ENCODE measurements at regions not wholly inside any gene's neighbourhood (a gene's known extent, or its start where the extent isn't known, plus 50 kb on each side); places are given as distances from the start of the nearest gene placed in this dataset.

DNA sequence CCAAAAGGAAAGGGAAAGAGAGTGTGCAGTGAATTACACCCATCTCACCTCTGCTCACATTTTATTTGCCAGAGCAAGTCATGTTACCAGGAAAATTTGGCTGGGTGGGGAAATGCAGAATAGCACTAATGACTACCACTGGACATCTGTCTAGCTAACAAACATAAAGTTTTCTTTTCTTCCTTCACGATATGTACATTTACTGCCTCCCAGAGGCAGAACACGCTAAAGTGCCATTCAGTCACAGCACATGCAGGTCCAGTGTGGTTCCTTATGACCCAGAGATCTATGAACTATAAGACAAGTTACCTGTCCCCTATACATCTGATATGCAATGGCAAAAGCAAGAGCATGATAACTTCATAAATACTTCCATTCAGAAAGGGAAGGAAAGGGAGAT is 194.1 kb downstream of the OGFRL1 start:
- Histone ChIP-seq H3K36me3 (replicated peaks in 1 of 2) (no peaks in the 10 kb centered on the region), H3K27me3 (no peaks in the 10 kb centered on the region), H3K27ac (no peak overlapping the region), H3K4me3 (no peak overlapping the region), H3K9me3 (replicated peaks in 1 of 3) (no peaks in the 10 kb centered on the region), H3K4me1 (replicated peaks in 1 of 2) (peaks cover 0 to 23% of the 10 kb centered on the region in 2 donors)
- WGBS, 4 donors, result 70 to 81% (median 75%) methylated on average over 2 of the region's 2 CpGs
- DNase-seq, result no peak
- intact Hi-C loops (cut with DNase I), result no loop called here
- TF ChIP-seq, protein P1, sequence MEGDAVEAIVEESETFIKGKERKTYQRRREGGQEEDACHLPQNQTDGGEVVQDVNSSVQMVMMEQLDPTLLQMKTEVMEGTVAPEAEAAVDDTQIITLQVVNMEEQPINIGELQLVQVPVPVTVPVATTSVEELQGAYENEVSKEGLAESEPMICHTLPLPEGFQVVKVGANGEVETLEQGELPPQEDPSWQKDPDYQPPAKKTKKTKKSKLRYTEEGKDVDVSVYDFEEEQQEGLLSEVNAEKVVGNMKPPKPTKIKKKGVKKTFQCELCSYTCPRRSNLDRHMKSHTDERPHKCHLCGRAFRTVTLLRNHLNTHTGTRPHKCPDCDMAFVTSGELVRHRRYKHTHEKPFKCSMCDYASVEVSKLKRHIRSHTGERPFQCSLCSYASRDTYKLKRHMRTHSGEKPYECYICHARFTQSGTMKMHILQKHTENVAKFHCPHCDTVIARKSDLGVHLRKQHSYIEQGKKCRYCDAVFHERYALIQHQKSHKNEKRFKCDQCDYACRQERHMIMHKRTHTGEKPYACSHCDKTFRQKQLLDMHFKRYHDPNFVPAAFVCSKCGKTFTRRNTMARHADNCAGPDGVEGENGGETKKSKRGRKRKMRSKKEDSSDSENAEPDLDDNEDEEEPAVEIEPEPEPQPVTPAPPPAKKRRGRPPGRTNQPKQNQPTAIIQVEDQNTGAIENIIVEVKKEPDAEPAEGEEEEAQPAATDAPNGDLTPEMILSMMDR (IDR thresholded peaks at IDR 0.05), result no peak
- TF ChIP-seq POLR2A (IDR thresholded peaks at IDR 0.05), result no peak

DNA sequence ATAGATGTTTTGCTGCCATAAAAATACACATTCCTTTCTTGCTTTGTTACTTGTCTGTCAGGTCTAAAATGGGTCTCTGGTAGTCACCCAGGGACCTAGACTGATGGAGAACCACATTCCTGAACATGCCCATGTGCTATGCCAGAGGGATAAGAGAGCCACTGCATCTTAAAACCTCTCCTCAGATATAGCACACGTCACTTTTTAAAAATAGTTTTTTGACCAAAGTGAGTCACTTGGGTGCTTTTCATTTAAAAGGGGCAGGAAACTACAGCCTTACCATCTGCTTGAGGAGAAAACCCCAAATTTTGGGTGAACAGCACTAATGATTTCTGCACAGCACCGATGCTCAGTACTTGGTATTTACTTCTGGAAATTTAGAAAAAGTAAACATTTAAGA is 197.8 kb downstream of the OGFRL1 start:
- Histone ChIP-seq H3K4me1 (replicated peaks in 1 of 2) (no peaks in the 10 kb centered on the region), H3K36me3 (replicated peaks in 1 of 2) (no peaks in the 10 kb centered on the region), H3K27me3 (no peaks in the 10 kb centered on the region), H3K4me3 (no peak overlapping the region), H3K27ac (no peak overlapping the region), H3K9me3 (replicated peaks in 1 of 3) (no peaks in the 10 kb centered on the region)
- TF ChIP-seq POLR2A (IDR thresholded peaks at IDR 0.05), result no peak
- TF ChIP-seq, protein P1 (IDR thresholded peaks at IDR 0.05), result no peak
- intact Hi-C loops (cut with DNase I), result no loop called here
- 73 to 81% (median 78%) methylated on average over 2 of the region's 2 CpGs for WGBS, 4 donors
- no peak for DNase-seq

DNA sequence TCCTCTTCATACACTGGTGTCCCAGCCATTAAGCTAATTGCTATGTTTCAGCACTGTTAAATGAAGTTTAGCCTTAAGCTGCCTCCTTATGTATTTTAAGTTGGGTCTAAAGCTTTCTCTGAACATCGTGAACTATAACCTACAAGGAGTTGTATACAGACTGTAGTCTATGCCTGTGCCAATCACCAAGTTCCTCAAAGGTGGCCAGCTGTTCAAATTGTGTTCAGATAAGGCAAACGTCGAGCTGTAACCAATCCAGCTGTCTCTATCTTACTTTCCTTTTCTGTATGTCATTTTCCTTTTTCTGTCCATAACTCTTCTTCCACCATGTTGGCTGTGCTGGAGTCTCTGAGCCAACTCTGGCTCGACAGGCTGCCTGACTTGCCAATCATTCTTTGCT is 199.6 kb downstream of the OGFRL1 start:
- Histone ChIP-seq H3K9me3 (replicated peaks in 1 of 3) (no peaks in the 10 kb centered on the region), H3K4me3 (no peak overlapping the region), H3K27me3 (no peaks in the 10 kb centered on the region), H3K36me3 (replicated peaks in 1 of 2) (no peaks in the 10 kb centered on the region), H3K27ac (no peak overlapping the region), H3K4me1 (replicated peaks in 1 of 2) (no peaks in the 10 kb centered on the region)
- TF ChIP-seq POLR2A (IDR thresholded peaks at IDR 0.05), result no peak
- TF ChIP-seq, protein P1 (IDR thresholded peaks at IDR 0.05), result no peak
- DNase-seq, result no peak
- 46 to 66% (median 62%) methylated on average over 4 of the region's 4 CpGs for WGBS, 4 donors
- intact Hi-C loops (cut with DNase I), result no loop called here

DNA sequence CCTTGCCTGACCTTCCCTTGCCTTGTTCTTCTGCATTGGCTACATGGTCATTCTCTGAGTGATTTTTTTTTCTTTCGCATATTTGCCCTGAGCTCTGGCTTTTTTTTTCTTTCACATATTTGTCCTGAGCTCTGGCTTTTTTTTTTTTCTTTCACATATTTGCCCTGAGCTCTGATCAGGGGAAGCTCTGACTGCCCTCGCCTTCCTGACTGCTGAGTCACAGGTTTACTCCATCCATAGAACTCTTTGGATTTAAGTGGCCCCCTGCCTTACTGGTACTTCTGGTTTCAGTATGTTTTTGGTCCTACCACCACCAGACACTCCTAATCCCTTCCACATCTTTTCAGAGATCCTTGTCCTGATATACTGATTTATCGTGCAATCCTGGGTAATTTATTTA is 201.1 kb downstream of the OGFRL1 start:
- TF ChIP-seq POLR2A (IDR thresholded peaks at IDR 0.05), result no peak
- TF ChIP-seq, protein P1 (IDR thresholded peaks at IDR 0.05), result no peak
- Histone ChIP-seq H3K27ac (no peak overlapping the region), H3K27me3 (no peaks in the 10 kb centered on the region), H3K9me3 (replicated peaks in 1 of 3) (no peaks in the 10 kb centered on the region), H3K4me1 (replicated peaks in 1 of 2) (no peaks in the 10 kb centered on the region), H3K36me3 (replicated peaks in 1 of 2) (no peaks in the 10 kb centered on the region), H3K4me3 (no peak overlapping the region)
- 21 to 34% (median 28%) methylated on average over 3 of the region's 3 CpGs for WGBS, 4 donors
- intact Hi-C loops (cut with DNase I), result no loop called here
- DNase-seq, result peak in 2 of 7 donors; percentile 9 to 56
